NT2/D1 (cell line): ENCODE measurements at regions not wholly inside any gene's neighbourhood (a gene's known extent, or its start where the extent isn't known, plus 50 kb on each side); places are given as distances from the start of the nearest gene placed in this dataset.

Experiments used
- DNase-seq: peaks from one replicate; pipeline ENCODE4 v3.0.0-alpha.2; 2011; ENCODE audit warnings: low read depth, low spot score
- H3K27me3 ChIP-seq: 2 replicates; pipeline ENCODE4 v1.6.0; 2011; ENCODE audit warnings: mild to moderate bottlenecking; ENCODE audit not compliant: insufficient read length, insufficient read depth
- H3K36me3 ChIP-seq: 2 replicates; pipeline ENCODE4 v1.6.1; 2011; ENCODE audit warnings: mild to moderate bottlenecking, low read length, mixed read lengths; ENCODE audit not compliant: insufficient read depth, insufficient read length
- H3K4me1 ChIP-seq: 2 replicates; pipeline ENCODE4 v1.5.1; 2011; ENCODE audit not compliant: insufficient read depth, insufficient read length
- H3K4me3 ChIP-seq: 2 replicates; pipeline ENCODE4 v1.5.1; 2011; ENCODE audit warnings: low read depth; ENCODE audit not compliant: insufficient read length
- H3K9ac ChIP-seq: 2 replicates; pipeline ENCODE4 v1.6.0; 2011; ENCODE audit warnings: low read depth; ENCODE audit not compliant: insufficient read length
- H3K9me3 ChIP-seq: 2 replicates; pipeline ENCODE4 v1.5.1; 2011; ENCODE audit warnings: mild to moderate bottlenecking, low read length; ENCODE audit not compliant: insufficient read depth
- SUZ12 ChIP-seq: IDR thresholded peaks from 2 replicates; pipeline ENCODE4 v1.6.1; 2011; ENCODE audit not compliant: insufficient read length, insufficient read depth; ENCODE audit errors: extremely low read depth
- YY1 ChIP-seq: IDR thresholded peaks from 2 replicates; pipeline ENCODE4 v1.6.1; 2011; ENCODE audit not compliant: insufficient read length, insufficient read depth
- ZNF274 ChIP-seq: IDR thresholded peaks from 2 replicates; pipeline ENCODE4 v1.6.1; 2011; ENCODE audit warnings: mild to moderate bottlenecking, low read depth, low read length

DNA sequence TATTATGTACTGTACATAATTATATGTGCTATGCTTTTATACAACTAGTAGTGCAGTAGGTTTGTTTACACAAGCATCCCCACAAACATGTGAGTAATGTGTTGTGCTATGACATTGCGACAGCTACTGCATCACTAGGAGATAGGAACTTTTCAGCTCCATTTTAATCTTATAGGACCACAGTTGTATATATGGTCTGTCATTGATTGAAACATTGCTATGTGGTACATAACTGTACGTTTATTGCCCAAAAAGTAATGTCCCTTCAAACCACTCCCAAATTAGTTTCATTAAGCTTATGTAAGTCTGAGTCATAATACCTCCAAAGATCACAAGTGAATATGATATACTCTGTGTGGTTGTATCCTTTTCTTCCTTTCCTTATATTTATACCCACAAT, 183.2 kb upstream of the POT1 start:
- H3K4me1 ChIP-seq: no peaks in the 10 kb centered on the region
- H3K36me3 ChIP-seq: no peaks in the 10 kb centered on the region
- TF ChIP-seq SUZ12 (no peak), ZNF274 (no peak), YY1 (no peak)
- no peak overlapping the region for H3K9ac ChIP-seq
- no peak for DNase-seq
- H3K9me3 ChIP-seq: peaks cover 10% of the 10 kb centered on the region; the same call in 1 of the 2 replicates
- no peak overlapping the region for H3K4me3 ChIP-seq
- H3K27me3 ChIP-seq: no peaks in the 10 kb centered on the region

- Histone ChIP-seq H3K4me1 (no peaks in the 10 kb centered on the region), H3K4me3 (no peak overlapping the region), H3K27me3 (no peaks in the 10 kb centered on the region), H3K9ac (no peak overlapping the region), H3K9me3 (no peaks in the 10 kb centered on the region), H3K36me3 (no peaks in the 10 kb centered on the region)
- DNase-seq: no peak
- TF ChIP-seq SUZ12: no peak
- TF ChIP-seq ZNF274: no peak
- no peak for TF ChIP-seq YY1
Observed at GRCh38 chr7:125099519-125099918, 169.9 kb upstream of the POT1 start.

DNA sequence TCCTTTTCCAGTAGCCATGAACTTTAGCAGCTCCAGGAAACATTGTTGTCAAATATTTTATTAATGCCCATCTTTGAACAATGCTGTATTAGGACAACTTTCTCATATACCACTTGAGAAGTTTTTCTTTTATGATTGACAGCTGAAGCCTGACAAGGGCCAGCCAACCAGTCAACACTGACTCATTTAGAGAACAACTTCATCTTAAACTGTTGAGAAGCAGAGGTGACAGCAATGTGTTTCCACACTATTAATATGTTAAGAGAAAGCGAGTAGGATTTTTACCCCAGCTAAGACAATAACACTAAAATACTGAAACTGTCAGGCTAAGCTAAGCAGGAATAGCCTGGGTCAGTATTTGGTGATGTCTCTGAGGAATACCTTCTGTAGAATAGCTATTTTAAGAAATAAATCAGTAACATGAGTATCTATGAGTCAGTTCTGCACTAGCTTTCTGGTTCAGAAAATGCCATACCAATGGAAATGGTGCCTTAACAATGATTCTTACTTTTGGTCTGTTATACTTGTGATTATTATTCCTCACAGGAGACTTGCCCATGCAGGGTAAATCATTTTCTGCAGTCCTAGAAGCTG, 168.8 kb upstream of the POT1 start:
- H3K36me3 ChIP-seq: no peaks in the 10 kb centered on the region
- no peak for DNase-seq
- no peaks in the 10 kb centered on the region for H3K27me3 ChIP-seq
- no peak overlapping the region for H3K9ac ChIP-seq
- no peak overlapping the region for H3K4me3 ChIP-seq
- no peaks in the 10 kb centered on the region for H3K9me3 ChIP-seq
- TF ChIP-seq YY1: no peak
- no peak for TF ChIP-seq SUZ12
- no peak for TF ChIP-seq ZNF274
- no peaks in the 10 kb centered on the region for H3K4me1 ChIP-seq

DNA sequence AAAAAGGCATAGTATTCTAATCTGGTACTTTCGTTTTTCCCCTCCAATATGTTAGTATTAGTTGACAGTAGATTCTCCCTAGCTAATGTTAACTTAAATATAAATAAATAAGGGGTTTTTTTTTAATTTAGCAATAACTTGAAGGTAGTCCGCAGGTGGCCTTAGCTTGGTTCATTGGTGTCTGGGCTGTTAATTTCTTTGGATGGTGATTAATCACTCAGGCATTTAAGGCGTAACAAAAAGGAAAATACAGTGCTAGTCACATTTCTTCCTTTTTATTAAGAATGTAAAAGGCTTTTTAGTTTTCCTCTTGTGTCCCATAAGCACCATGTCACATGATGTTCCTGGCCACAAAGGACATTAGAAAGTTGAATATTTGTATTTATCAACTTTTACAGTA, 161.0 kb upstream of the POT1 start:
- TF ChIP-seq YY1 (no peak), SUZ12 (no peak), ZNF274 (no peak)
- no peaks in the 10 kb centered on the region for H3K4me1 ChIP-seq
- no peak overlapping the region for H3K4me3 ChIP-seq
- H3K27me3 ChIP-seq: no peaks in the 10 kb centered on the region
- no peak for DNase-seq
- no peak overlapping the region for H3K9ac ChIP-seq
- H3K36me3 ChIP-seq: no peaks in the 10 kb centered on the region
- H3K9me3 ChIP-seq: no peaks in the 10 kb centered on the region

DNA sequence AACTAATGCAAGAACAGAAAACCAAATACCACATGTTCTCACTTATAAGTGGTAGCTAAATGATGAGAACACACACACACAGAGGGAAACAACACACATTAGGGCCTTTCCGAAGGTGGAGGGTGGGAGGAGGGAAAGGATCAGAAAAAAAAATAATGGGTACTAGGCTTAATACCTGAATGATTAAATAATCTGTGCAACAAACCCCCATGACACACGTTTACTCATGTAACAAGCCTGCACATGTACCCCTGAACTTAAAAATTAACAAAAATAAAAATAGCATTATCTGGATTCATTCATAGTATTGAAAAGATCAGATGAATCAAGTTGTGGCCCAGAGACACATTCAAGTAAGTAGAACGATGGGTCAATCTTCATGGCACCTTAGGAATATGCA, 159.5 kb upstream of the POT1 start:
- Histone ChIP-seq H3K36me3 (no peaks in the 10 kb centered on the region), H3K4me1 (no peaks in the 10 kb centered on the region), H3K9me3 (no peaks in the 10 kb centered on the region), H3K4me3 (no peak overlapping the region), H3K27me3 (no peaks in the 10 kb centered on the region), H3K9ac (no peak overlapping the region)
- DNase-seq: no peak
- TF ChIP-seq SUZ12: no peak
- TF ChIP-seq YY1: no peak
- no peak for TF ChIP-seq ZNF274

DNA sequence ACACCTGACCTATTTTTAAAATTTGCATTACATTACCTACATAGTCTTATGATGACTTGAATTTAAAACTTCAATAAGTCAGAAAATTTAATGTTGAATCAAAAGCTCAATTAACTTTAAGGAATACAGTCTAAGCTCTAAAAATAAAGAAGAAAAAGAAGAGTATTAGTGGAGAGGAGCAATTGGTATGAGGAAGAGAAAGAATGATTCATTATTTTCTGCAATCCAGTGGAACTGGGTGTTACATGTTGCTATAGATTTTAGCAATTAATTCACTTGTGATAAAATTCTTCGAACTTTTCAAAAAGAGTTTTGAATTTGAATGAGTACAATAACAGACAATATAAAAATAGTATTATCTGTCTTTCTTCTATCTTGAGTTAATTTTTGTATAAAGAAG, 158.9 kb upstream of the POT1 start:
- H3K4me3 ChIP-seq: no peak overlapping the region
- no peaks in the 10 kb centered on the region for H3K27me3 ChIP-seq
- no peaks in the 10 kb centered on the region for H3K9me3 ChIP-seq
- H3K36me3 ChIP-seq: no peaks in the 10 kb centered on the region
- no peaks in the 10 kb centered on the region for H3K4me1 ChIP-seq
- no peak for TF ChIP-seq SUZ12
- TF ChIP-seq YY1: no peak
- no peak for TF ChIP-seq ZNF274
- no peak for DNase-seq
- no peak overlapping the region for H3K9ac ChIP-seq

- H3K27me3 ChIP-seq: no peaks in the 10 kb centered on the region
Observed at GRCh38 chr7:125085084-125085483, 155.5 kb upstream of the POT1 start.

DNA sequence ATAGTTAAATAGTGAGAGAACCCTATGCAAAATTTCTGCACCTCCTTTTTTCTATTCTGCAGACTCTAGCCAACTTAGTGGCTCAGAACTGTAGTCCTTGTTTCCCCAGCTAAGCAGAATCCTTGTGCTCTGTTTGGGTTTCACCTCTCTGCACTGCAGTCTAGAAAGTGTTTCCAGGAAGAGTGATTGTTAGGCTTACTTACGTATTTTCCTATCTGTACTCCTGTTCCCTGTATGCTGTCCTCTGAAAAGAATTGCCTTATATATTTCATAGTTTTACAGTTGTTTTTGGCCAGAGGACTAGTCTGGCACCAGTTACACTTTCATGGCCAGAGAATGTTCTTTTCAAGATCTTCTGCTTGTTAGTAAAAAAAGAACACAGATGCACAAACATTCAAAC, 154.6 kb upstream of the POT1 start:
- DNase-seq: no peak
- Histone ChIP-seq H3K9me3 (no peaks in the 10 kb centered on the region), H3K36me3 (no peaks in the 10 kb centered on the region), H3K4me3 (no peak overlapping the region), H3K4me1 (no peaks in the 10 kb centered on the region), H3K27me3 (no peaks in the 10 kb centered on the region), H3K9ac (no peak overlapping the region)
- TF ChIP-seq YY1: no peak
- no peak for TF ChIP-seq ZNF274
- no peak for TF ChIP-seq SUZ12

More at GRCh38 chr7:125085084-125085483, 155.5 kb upstream of the POT1 start:
- no peaks in the 10 kb centered on the region for H3K36me3 ChIP-seq
- no peaks in the 10 kb centered on the region for H3K4me1 ChIP-seq
- TF ChIP-seq ZNF274 (no peak), YY1 (no peak), SUZ12 (no peak)
- no peak overlapping the region for H3K9ac ChIP-seq
- no peak for DNase-seq
- H3K4me3 ChIP-seq: no peak overlapping the region
- no peaks in the 10 kb centered on the region for H3K9me3 ChIP-seq
